ENCODE measurements at regions not wholly inside any gene's neighbourhood (a gene's known extent, or its start where the extent isn't known, plus 50 kb on each side); places are given as distances from the start of the nearest gene placed in this dataset.

- DNase-seq (ENCODE audit: low read depth) = no peak
Measured at GRCh38 chr16:5533321-5533888, 435.8 kb upstream of the EEF2KMT start.

DNA sequence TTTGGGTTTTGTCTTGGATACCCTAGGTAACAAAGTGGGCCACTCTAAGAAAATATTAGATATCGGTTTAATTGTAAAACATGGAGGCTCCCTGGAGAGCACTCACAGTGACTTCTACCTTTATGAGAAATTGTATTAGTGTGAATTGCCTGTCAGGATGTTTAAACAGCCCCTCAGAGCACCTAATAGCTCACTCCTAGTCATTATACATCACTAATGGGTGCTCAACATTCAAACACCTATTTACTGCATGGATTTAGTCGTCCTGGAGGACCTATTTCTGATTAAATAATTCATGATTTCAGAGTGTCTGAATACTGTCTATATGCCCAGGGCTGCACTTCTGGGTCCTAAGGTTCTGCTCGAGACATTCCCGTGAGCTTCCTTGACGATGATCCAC is 430.2 kb upstream of the EEF2KMT start:
- no peak for DNase-seq (ENCODE audit: low read depth)

- DNase-seq (ENCODE audit: low read depth) = no peak
Measured at GRCh38 chr16:5526826-5527225, 429.2 kb upstream of the EEF2KMT start.

DNA sequence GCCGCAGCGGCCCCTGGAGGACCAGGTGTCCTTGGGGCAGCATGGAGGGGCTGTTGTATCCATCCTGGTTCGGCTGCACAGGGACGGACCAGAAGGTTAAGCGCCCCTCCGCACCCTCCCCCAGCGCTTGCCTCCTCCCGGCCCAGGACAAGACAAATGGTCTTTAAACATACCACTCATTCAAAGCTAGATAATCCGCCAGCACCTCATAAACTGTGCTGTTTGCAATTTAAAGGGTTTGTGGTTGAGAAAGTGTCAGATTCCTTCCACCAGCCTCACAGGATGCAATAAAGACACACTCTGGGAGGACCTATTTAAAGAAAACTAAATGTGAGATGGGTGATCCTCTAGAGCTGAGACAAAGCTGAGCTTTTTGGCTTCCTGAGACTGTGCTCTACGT is 426.2 kb upstream of the EEF2KMT start:
- DNase-seq (ENCODE audit: low read depth) = no peak

- no peak for DNase-seq (ENCODE audit: low read depth)
Measured at GRCh38 chr16:5516115-5516514, 418.5 kb upstream of the EEF2KMT start.

DNA sequence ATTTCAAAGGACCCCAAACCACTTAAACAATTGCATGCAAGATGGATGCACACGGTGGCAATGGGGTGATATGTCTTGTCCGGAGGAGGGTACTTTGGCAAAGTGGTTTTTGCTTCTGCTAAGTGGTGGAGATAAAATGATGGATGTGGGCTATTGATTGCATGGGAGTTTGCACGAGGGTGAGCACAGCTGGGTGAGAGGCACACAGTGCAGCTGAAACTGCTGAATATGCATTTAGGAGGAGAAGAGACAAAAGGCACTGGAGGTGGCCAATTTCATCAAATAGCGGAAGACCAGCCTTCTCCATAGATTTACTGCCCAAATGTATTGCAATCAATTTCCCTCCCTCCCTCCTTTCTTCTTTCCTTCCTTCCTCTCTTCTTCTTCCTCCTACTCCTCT is 414.4 kb upstream of the EEF2KMT start:
- no peak for DNase-seq (ENCODE audit: low read depth)

- no peak for DNase-seq (ENCODE audit: low read depth)
Measured at GRCh38 chr16:5510819-5511370, 413.3 kb upstream of the EEF2KMT start.

DNA sequence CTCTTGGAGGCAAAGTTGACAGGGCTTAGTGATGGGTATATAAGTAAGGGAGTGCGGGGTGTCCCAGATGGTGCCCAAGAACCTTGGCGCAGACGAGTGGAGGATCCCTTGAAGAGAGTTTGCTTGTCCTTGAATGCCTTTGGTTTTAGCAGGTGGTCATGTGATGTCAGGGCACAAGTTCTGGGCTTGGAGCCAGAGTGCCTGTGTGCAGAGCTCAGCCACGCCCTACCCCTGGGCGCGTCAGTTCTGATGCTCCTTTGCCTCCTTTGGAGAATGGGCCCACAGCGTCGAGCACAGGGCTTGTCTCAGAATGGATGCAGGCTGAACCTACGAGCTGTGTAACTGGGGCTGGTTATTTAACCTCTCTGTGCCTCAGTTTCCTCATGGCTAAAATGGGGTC is 412.2 kb upstream of the EEF2KMT start:
- DNase-seq (ENCODE audit: low read depth) = no peak

GRCh38 chr16:5509336-5509735 is 411.7 kb upstream of the EEF2KMT start:
- no peak for DNase-seq (ENCODE audit: low read depth)

DNA sequence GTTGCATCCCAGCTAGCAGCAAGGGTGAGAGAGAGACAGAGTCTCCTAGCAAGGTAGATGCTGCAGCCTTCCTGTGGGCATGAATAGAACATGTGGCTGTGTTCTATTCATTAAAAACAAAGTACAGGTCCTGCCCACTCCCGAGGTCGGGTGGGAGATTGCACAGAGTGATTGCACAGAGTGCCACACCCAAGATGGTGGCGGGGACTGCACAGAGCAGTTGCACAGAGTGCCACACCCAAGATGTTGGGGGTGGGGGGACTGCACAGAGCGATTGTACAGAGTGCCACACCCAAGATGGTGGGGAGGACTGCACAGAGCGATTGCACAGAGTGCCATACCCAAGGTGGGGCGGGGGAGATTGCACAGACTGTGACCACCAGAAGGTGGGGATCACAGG is 410.8 kb upstream of the EEF2KMT start:
- DNase-seq (ENCODE audit: low read depth) = no peak

- DNase-seq (ENCODE audit: low read depth) = no peak
Measured at GRCh38 chr16:5506021-5506420, 408.4 kb upstream of the EEF2KMT start.

DNA sequence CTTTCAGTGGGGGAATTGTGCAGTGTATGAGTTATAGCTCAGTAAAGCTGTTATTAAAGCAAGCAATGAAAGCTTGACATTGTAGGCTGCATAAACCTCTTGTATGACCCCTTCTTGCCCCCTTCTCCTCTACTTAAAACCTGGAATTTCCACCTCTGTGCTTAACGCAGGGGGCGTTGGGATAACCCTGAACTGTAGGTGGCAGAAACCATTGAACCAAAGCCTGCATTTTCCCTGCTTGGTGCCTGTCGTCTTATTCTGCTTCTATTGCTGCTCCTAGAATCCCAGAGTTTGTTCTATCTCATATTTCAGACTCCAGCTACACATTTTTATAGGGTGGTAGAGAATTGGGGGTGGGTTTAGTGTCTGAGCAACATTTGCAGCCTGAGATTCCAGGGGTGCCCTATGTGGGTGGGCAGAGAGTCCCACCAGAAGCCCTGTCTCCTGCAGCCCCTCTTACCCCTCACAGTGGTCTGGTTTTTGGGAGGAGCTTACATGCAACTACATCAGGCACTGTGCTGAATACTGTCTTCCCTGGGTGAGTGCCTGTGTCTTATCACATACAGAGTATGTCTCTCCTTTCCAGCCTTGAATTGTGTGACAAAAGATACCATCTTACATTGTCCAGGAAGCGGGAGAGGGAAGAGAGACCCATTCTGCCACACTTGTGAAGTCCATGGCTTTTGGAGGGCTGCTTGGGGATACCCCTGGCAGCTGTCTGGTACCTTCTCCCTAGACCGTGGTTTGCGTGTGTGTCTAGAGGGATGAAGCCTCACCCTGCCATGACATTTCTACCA is 407.7 kb upstream of the EEF2KMT start:
- no peak for DNase-seq (ENCODE audit: low read depth)

GRCh38 chr16:5504064-5504781 is 406.6 kb upstream of the EEF2KMT start:
- DNase-seq (ENCODE audit: low read depth) = no peak

- no peak for DNase-seq (ENCODE audit: low read depth)
Measured at GRCh38 chr16:5502944-5503343, 405.3 kb upstream of the EEF2KMT start.

DNA sequence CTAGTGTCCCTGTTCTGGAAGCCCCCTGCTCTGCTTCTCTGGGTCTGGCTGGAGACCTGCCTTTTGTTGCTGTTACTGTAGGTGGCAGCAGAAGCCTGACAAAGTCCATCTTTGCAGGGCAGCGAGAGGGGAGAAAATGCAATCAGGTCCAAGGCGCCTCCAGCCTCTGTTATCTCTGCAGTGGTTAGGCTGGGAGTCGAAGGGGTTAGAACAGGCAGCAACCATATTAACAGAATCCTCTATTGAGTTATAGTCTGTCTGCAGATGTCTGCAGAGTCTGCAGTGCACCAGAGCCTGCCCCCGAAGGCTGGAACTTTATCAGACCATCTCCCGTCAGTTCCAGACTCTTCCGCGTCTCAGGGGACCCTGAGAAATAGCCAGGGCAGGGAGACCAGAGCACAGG is 404.9 kb upstream of the EEF2KMT start:
- no peak for DNase-seq (ENCODE audit: low read depth)

DNA sequence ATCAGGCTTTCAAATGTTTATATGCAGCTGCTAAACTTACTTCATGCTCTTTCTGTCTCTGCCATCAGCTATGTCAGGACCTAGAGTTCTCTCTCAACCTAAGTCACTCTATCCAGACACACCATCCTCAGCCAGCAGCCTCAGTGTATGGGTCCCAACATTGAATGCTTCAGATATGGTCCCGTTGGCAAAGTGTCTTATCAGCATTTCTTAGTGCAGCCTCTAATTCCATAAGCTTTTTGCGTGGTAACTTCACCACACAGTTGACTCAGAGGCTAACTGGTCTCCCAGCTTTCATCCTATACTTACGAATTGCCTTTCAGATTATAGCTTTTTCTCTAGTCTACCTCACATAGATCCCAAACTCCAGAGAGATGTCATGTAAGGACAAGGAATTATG is 402.9 kb upstream of the EEF2KMT start:
- DNase-seq (ENCODE audit: low read depth) = no peak

DNA sequence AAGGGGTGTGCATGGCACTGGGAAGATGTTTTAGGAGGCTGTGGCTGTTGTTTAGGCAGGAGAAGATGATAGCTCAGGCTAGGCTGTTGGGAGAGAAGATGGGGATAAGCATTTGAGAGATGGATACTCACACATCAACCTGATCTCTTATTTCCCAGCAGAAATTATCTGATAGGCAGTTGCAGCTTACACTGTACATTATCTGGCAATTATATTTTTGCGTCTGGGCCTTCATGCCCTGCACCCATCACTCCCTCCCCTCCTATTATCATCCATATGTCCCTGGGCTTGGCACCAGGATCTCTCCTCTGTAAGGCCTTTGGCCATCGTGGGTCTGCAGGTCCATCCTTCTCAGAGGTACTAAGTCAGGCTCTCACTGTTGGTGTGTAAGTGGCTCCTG is 401.0 kb upstream of the EEF2KMT start:
- no peak for DNase-seq (ENCODE audit: low read depth)

DNA sequence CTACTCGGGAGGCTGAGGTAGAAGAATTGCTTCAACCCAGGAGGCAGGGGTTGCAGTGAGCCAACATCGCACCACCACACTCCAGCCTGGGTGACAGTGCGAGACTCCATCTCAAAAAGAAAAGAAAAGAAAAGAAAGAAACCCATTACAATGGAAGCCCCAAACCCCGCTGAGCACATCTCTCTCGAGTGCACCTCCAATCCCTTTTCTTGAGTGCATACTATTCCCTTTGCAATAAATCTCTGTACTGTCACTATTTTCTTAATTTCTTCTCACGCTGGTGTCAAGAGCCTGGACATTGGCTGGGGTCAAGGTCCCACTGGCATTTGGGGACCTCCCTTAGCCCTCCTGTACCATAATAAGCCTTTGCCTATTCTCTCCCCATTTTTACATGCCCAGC is 398.4 kb upstream of the EEF2KMT start:
- no peak for DNase-seq (ENCODE audit: low read depth)

- no peak for DNase-seq (ENCODE audit: low read depth)
Measured at GRCh38 chr16:5490499-5490898, 392.9 kb upstream of the EEF2KMT start.

DNA sequence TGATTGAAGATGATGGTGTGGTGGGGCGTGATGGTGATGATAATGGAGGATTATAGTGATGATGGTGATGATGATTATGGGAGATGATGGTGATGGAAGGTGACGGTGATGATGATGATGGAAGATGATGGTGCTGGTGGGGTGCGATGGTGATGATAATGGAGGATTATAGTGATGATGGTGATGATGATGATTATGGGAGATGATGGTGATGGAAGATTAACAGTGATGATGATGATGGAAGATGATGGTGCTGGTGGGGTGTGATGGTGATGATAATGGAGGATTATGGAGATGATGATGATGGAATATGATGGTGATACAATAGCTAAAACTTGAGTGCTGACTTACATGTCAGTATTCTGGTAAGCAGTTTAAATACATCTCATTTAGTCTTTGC is 391.0 kb upstream of the EEF2KMT start:
- no peak for DNase-seq (ENCODE audit: low read depth)

- DNase-seq (ENCODE audit: low read depth) = no peak
Measured at GRCh38 chr16:5487728-5488127, 390.1 kb upstream of the EEF2KMT start.

GRCh38 chr16:5482256-5482655 is 384.7 kb upstream of the EEF2KMT start:
- no peak for DNase-seq (ENCODE audit: low read depth)

Data from stimulated activated CD8-positive, alpha-beta memory T cell treated with anti-CD3 and anti-CD28 coated beads, Interleukin-15, amount 100 ng/mL, for 24 hours (primary cell).